Natural killer cell (primary cell): ENCODE measurements at regions not wholly inside any gene's neighbourhood (a gene's known extent, or its start where the extent isn't known, plus 50 kb on each side); places are given as distances from the start of the nearest gene placed in this dataset.

Experiments used
- ATAC-seq, 3 donors: fragments of 150-1000 bp in 2 of 3; fragments of 200-7000 bp in 1 of 3; cut with Tn5 transposase; 1 replicate in 1 of 3; 2 replicates in 2 of 3; pipeline ENCODE4 v1.10.0; 2021; ENCODE audit warnings: mild to moderate bottlenecking in 2 of 3, moderate library complexity in 2 of 3
- DNase-seq, 2 donors: peaks; one replicate each; pipeline versions ENCODE4 v3.0.0 to v3.0.0-alpha.2; 2013 to 2021; ENCODE audit warnings: mixed read lengths in 1 of 2
- H3K27ac ChIP-seq: one replicate; pipeline ENCODE4 v1.5.1; 2013; ENCODE audit warnings: mild to moderate bottlenecking, low read length
- H3K27me3 ChIP-seq: one replicate; pipeline ENCODE4 v1.6.1; 2013; ENCODE audit warnings: low read length; ENCODE audit not compliant: control insufficient read depth, insufficient read depth
- H3K36me3 ChIP-seq: one replicate; pipeline ENCODE4 v1.6.1; 2013; ENCODE audit warnings: low read length; ENCODE audit not compliant: control insufficient read depth, insufficient read depth
- H3K4me1 ChIP-seq: one replicate; pipeline ENCODE4 v1.6.1; 2013; ENCODE audit warnings: low read length; ENCODE audit not compliant: control insufficient read depth, insufficient read depth
- H3K4me3 ChIP-seq: one replicate; pipeline ENCODE4 v1.5.1; 2013; ENCODE audit warnings: low read length
- H3K9me3 ChIP-seq: one replicate; pipeline ENCODE4 v1.6.1; 2013; ENCODE audit warnings: low read length; ENCODE audit not compliant: control insufficient read depth, insufficient read depth
- H3K27ac Mint-ChIP-seq, 2 donors: one replicate each; pipeline ENCODE4 v1.8.0; 2022; ENCODE audit warnings: mild to moderate bottlenecking in 2 of 2, mixed read lengths in 2 of 2, moderate library complexity in 1 of 2
- H3K27me3 Mint-ChIP-seq, 2 donors: one replicate each; pipeline ENCODE4 v1.8.0; 2022; ENCODE audit warnings: low read depth in 2 of 2, mixed read lengths in 2 of 2
- H3K36me3 Mint-ChIP-seq: one replicate; pipeline ENCODE4 v1.8.0; 2022; ENCODE audit warnings: mixed read lengths
- H3K4me1 Mint-ChIP-seq, 2 donors: one replicate each; pipeline ENCODE4 v1.8.0; 2022; ENCODE audit warnings: mixed read lengths in 2 of 2
- H3K4me3 Mint-ChIP-seq: one replicate; pipeline ENCODE4 v1.8.0; 2022; ENCODE audit warnings: mild to moderate bottlenecking, moderate library complexity, mixed read lengths
- H3K9me3 Mint-ChIP-seq, 2 donors: one replicate each; pipeline ENCODE4 v1.8.0; 2022; ENCODE audit warnings: mixed read lengths in 2 of 2
- WGBS: methylation state at CpG from one replicate; pipeline ENCODE4 v1.1.7; 2013; ENCODE audit warnings: missing lambda C conversion rate; ENCODE audit not compliant: insufficient coverage; 5-methylcytosine and 5-hydroxymethylcytosine counted together
- intact Hi-C: fragments of 100-400 bp; cut with micrococcal nuclease; formaldehyde crosslinking; loops from one replicate; pipeline ENCODE4 v1.14.2; 2022
- TF ChIP-seq, protein P1 (sequence below): fragments of 200-600 bp; IDR thresholded peaks from one replicate; pipeline ENCODE4 v1.8.0; 2022; ENCODE audit warnings: antibody characterized with exemption

DNA sequence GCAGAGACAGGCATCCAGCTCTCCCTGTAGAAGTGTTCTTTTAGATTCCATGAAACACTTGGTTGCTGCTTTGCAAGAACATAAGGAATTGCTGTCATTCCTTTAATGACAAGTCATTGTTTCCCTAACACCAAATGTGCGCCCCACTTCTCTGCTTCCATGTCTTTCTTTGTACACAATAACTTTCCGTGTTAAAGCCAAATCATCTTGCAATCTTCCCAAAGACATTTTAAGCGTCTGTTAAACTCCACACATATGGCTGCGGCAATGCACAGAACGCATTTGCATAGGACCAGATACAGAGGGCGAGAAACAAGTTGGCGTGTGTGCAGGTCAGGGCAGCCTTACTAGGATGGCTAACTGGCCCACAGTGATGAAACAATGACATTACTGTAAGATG, 399.3 kb upstream of the PRKCQ start:
- H3K27me3 Mint-ChIP-seq, result no peaks in the 10 kb centered on the region
- H3K4me3 ChIP-seq, result no peak overlapping the region
- no peaks in the 10 kb centered on the region for H3K36me3 Mint-ChIP-seq
- H3K4me3 Mint-ChIP-seq, result no peak overlapping the region
- TF ChIP-seq, protein P1, sequence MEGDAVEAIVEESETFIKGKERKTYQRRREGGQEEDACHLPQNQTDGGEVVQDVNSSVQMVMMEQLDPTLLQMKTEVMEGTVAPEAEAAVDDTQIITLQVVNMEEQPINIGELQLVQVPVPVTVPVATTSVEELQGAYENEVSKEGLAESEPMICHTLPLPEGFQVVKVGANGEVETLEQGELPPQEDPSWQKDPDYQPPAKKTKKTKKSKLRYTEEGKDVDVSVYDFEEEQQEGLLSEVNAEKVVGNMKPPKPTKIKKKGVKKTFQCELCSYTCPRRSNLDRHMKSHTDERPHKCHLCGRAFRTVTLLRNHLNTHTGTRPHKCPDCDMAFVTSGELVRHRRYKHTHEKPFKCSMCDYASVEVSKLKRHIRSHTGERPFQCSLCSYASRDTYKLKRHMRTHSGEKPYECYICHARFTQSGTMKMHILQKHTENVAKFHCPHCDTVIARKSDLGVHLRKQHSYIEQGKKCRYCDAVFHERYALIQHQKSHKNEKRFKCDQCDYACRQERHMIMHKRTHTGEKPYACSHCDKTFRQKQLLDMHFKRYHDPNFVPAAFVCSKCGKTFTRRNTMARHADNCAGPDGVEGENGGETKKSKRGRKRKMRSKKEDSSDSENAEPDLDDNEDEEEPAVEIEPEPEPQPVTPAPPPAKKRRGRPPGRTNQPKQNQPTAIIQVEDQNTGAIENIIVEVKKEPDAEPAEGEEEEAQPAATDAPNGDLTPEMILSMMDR, result no peak
- ATAC-seq (no peak), DNase-seq (no peak)
- peaks cover 8% of the 10 kb centered on the region for H3K4me1 ChIP-seq
- WGBS, result 98% methylated on average over 7 of the region's 7 CpGs
- H3K9me3 Mint-ChIP-seq, result no peaks in the 10 kb centered on the region
- H3K27ac Mint-ChIP-seq, result no peak overlapping the region
- intact Hi-C loops, result no loop called here
- no peaks in the 10 kb centered on the region for H3K27me3 ChIP-seq
- H3K9me3 ChIP-seq, result no peaks in the 10 kb centered on the region
- no peak overlapping the region for H3K27ac ChIP-seq
- peaks cover 13 to 34% of the 10 kb centered on the region in 2 donors for H3K4me1 Mint-ChIP-seq
- H3K36me3 ChIP-seq, result no peaks in the 10 kb centered on the region

DNA sequence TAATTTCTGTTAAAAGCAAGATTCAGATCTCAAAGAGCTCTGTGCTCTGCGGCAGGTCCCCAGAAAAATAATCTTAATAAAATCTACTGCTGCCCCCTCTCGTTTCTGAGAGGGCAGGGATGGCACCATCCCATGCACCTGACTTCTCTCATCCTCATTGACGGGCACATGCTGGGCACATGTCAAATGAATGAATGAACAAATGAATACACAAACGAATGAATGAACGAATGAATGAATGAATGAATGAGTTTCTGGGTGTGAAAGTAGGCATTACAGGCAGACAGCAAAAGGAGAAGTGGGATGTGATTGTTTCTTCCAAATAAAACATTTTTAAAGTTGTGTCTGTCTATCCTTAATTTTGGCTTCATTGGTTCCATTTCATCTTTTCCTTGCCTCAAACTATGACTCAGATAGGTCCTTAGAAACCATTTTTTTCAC, 398.1 kb upstream of the PRKCQ start:
- Mint-ChIP-seq H3K27me3 (no peaks in the 10 kb centered on the region), H3K4me3 (no peak overlapping the region)

DNA sequence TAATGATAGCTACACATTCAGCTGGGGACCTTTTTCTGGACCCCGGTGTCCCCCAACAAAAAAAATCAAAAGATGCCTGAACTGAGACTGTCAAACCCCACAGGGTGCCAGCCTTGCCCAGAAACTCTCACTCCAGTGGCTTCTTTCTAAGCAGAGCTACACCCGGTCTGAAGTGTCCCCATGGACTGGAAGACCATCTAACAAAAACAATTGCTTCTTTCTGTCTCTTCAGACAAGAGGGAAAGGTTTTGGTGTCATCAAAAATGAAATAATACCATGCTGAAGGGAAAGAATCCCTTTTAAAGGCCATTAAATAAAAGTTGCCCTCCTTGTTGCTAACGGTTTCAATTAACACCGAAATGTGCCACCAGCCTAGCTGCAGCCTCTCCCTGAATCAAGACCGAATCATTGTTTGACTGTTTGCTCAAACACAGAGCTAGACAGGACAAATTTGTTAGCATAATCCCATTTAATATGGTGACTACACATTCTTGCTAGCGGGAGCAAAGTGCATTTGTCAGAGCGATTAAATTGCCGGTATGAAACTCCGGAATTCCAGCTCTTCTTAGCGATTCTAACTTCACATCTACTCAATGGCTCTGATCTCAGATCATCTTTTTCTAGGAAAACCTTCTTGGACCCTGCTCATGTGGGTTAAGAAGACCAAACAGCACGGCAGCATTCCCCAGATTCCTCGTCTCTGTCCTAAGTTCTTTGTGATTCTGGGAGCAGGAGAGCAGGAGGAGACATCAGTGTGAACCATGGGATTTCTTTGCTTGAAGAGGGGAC, 397.5 kb upstream of the PRKCQ start:
- WGBS, result 96% methylated on average over 12 of the region's 12 CpGs
- no peak for ATAC-seq
- Histone ChIP-seq H3K9me3 (no peaks in the 10 kb centered on the region), H3K4me1 (peaks cover 19% of the 10 kb centered on the region), H3K4me3 (no peak overlapping the region), H3K27ac (no peak overlapping the region), H3K27me3 (no peaks in the 10 kb centered on the region), H3K36me3 (no peaks in the 10 kb centered on the region)
- Mint-ChIP-seq H3K9me3 (no peaks in the 10 kb centered on the region), H3K36me3 (no peaks in the 10 kb centered on the region), H3K27me3 (no peaks in the 10 kb centered on the region), H3K4me3 (no peak overlapping the region), H3K4me1 (peaks cover 31 to 52% of the 10 kb centered on the region in 2 donors), H3K27ac (no peak overlapping the region)
- intact Hi-C loops, result no loop called here
- TF ChIP-seq, protein P1, result no peak
- no peak for DNase-seq

More for the DNA sequence above, 398.1 kb upstream of the PRKCQ start:
- TF ChIP-seq, protein P1, result no peak
- Mint-ChIP-seq H3K4me1 (peaks cover 24 to 45% of the 10 kb centered on the region in 2 donors), H3K27ac (no peak overlapping the region), H3K9me3 (no peaks in the 10 kb centered on the region), H3K36me3 (no peaks in the 10 kb centered on the region)
- WGBS, result 70% methylated on average over 5 of the region's 5 CpGs
- no peaks in the 10 kb centered on the region for H3K36me3 ChIP-seq
- no peak for DNase-seq
- H3K9me3 ChIP-seq, result no peaks in the 10 kb centered on the region
- H3K27me3 ChIP-seq, result no peaks in the 10 kb centered on the region
- H3K4me1 ChIP-seq, result peaks cover 15% of the 10 kb centered on the region
- ATAC-seq, result no peak
- no peak overlapping the region for H3K27ac ChIP-seq
- intact Hi-C loops, result no loop called here
- no peak overlapping the region for H3K4me3 ChIP-seq
